ENCODE measurements at regions not wholly inside any gene's neighbourhood (a gene's known extent, or its start where the extent isn't known, plus 50 kb on each side); places are given as distances from the start of the nearest gene placed in this dataset.

GRCh38 chr2:238511614-238511950, 84.9 kb downstream of the ASB1 start:
- TF ChIP-seq CTCF (IDR thresholded peaks at IDR 0.05; ENCODE audit: low read depth, low read length, missing input control) (no peak), FOXA2 (IDR thresholded peaks at IDR 0.05) (no peak), ATF3 (IDR thresholded peaks at IDR 0.05) (no peak), MAX (IDR thresholded peaks at IDR 0.05) (no peak), YY1 (IDR thresholded peaks at IDR 0.05) (no peak)
